ENCODE measurements at regions not wholly inside any gene's neighbourhood (a gene's known extent, or its start where the extent isn't known, plus 50 kb on each side); places are given as distances from the start of the nearest gene placed in this dataset.

GRCh38 chr1:55988963-55989452 lies 590.4 kb downstream of the PLPP3 start:
- no peak overlapping the region for H3K27ac ChIP-seq (ENCODE audit: insufficient read length, low read depth, low read length)
- no peaks in the 10 kb centered on the region for H3K9me3 Mint-ChIP-seq
- H3K4me1 Mint-ChIP-seq = peaks cover 8 to 17% of the 10 kb centered on the region in 2 experiments
- no peak overlapping the region for H4K91ac ChIP-seq (ENCODE audit: insufficient read length, low read depth, low read length)
- no peaks in the 10 kb centered on the region; the same call in 1 of the 2 replicates for H3K4me1 ChIP-seq (ENCODE audit: insufficient read depth, low read length)
- H3K4me3 Mint-ChIP-seq = no peak overlapping the region
- no peak overlapping the region for H3K18ac ChIP-seq (ENCODE audit: insufficient read length, low read depth, low read length)
- H3K27me3 Mint-ChIP-seq (ENCODE audit: low read depth) = peaks cover 7% of the 10 kb centered on the region; the same call in 1 of the 2 replicates
- no peak overlapping the region for H3K27ac Mint-ChIP-seq
- no peak overlapping the region for H3T11ph ChIP-seq (ENCODE audit: low read length)
- no peak overlapping the region for H2BK15ac ChIP-seq (ENCODE audit: low read depth, low read length)
- no peak overlapping the region for H3K56ac ChIP-seq (ENCODE audit: insufficient read length, low read depth, low read length)
- no peak overlapping the region for H3K14ac ChIP-seq (ENCODE audit: insufficient read depth, low read length)
- H2AFZ ChIP-seq (ENCODE audit: low read length) = no peak overlapping the region
- H3K9ac ChIP-seq (ENCODE audit: extremely low read depth, insufficient read length, low read length) = no peak overlapping the region
- TF ChIP-seq CTCF (conservative IDR thresholded peaks at IDR 0.05) = no peak
- no peak overlapping the region for H3K4ac ChIP-seq (ENCODE audit: low read depth, low read length)
- no peaks in the 10 kb centered on the region for H4K20me1 ChIP-seq (ENCODE audit: control insufficient read depth, insufficient read depth, insufficient read length)
- H2BK120ac ChIP-seq (ENCODE audit: low read depth, low read length, poor library complexity, severe bottlenecking) = no peak overlapping the region
- H3K27me3 ChIP-seq (ENCODE audit: insufficient read depth, low read length) = no peaks in the 10 kb centered on the region
- H2BK12ac ChIP-seq (ENCODE audit: insufficient read length, low read depth, low read length) = no peak overlapping the region
- H3K36me3 Mint-ChIP-seq (ENCODE audit: insufficient read depth in 1 of 3, low read depth in 3 of 3) = no peaks in the 10 kb centered on the region
- H3K79me1 ChIP-seq (ENCODE audit: insufficient read depth, low read depth, low read length, poor library complexity, severe bottlenecking) = no peaks in the 10 kb centered on the region
- H4K8ac ChIP-seq (replicated peaks; ENCODE audit: insufficient read length, low read depth, low read length) = no peak overlapping the region
- no peak overlapping the region for H4K5ac ChIP-seq (ENCODE audit: insufficient read length, low read depth, low read length)
- no peak overlapping the region for H3K4me2 ChIP-seq (ENCODE audit: insufficient read depth, insufficient read length, low read length)
- no peaks in the 10 kb centered on the region for H3K9me3 ChIP-seq (ENCODE audit: control insufficient read depth, low read depth, low read length)
- H3K23ac ChIP-seq (ENCODE audit: insufficient read length, low read depth, low read length) = no peak overlapping the region
- no peak for DNase-seq
- no CpG with 5 or more reads among the region's 1 CpG for WGBS (ENCODE audit: extremely low coverage, insufficient read length, low lambda C conversion rate)
- H2BK20ac ChIP-seq (ENCODE audit: low read depth, low read length, poor library complexity, severe bottlenecking) = no peak overlapping the region
- H3K23me2 ChIP-seq (ENCODE audit: insufficient read length, low read depth, low read length, poor library complexity, severe bottlenecking) = no peaks in the 10 kb centered on the region
- no peak overlapping the region for H2AK5ac ChIP-seq (ENCODE audit: insufficient read length, low read length)
- H3K79me2 ChIP-seq (ENCODE audit: insufficient read depth, low read length) = no peaks in the 10 kb centered on the region
- H2BK5ac ChIP-seq (ENCODE audit: insufficient read length, low read length) = no peak overlapping the region

Data from H9 (cell line).